GM18870 (cell line): ENCODE measurements at regions not wholly inside any gene's neighbourhood (a gene's known extent, or its start where the extent isn't known, plus 50 kb on each side); places are given as distances from the start of the nearest gene placed in this dataset.

Source experiments
- ATAC-seq: cut with Tn5 transposase; IDR thresholded peaks from one replicate; pipeline ENCODE4 v1.9.1; 2021; ENCODE audit warnings: moderate library complexity; ENCODE audit not compliant: unreplicated experiment

- ATAC-seq, result no peak
Observed at GRCh38 chr5:143761663-143762062, 50.3 kb upstream of the HMHB1 start.

- ATAC-seq, result no peak
Observed at GRCh38 chr5:143760755-143761154, 51.2 kb upstream of the HMHB1 start.

- peak; percentile 44 for ATAC-seq
Observed at GRCh38 chr5:143760131-143760505, 51.8 kb upstream of the HMHB1 start.

GRCh38 chr5:143759396-143760130 is 52.4 kb upstream of the HMHB1 start:
- no peak for ATAC-seq

- peak; percentile 72 for ATAC-seq
Observed at GRCh38 chr5:143758750-143759149, 53.2 kb upstream of the HMHB1 start.

GRCh38 chr5:143758015-143758414 is 53.9 kb upstream of the HMHB1 start:
- ATAC-seq, result no peak

- no peak for ATAC-seq
Observed at GRCh38 chr5:143757116-143757515, 54.8 kb upstream of the HMHB1 start.

- ATAC-seq, result no peak
Observed at GRCh38 chr5:143755966-143756365, 56.0 kb upstream of the HMHB1 start.

- no peak for ATAC-seq
Observed at GRCh38 chr5:143752165-143752850, 59.7 kb upstream of the HMHB1 start.

- ATAC-seq, result no peak
Observed at GRCh38 chr5:143751342-143751741, 60.6 kb upstream of the HMHB1 start.

- ATAC-seq, result no peak
Observed at GRCh38 chr5:143749581-143750205, 62.3 kb upstream of the HMHB1 start.

- ATAC-seq, result no peak
Observed at GRCh38 chr5:143748516-143748915, 63.4 kb upstream of the HMHB1 start.

GRCh38 chr5:143742951-143743350 is 69.0 kb upstream of the HMHB1 start:
- no peak for ATAC-seq

- no peak for ATAC-seq
Observed at GRCh38 chr5:143741421-143741820, 70.5 kb upstream of the HMHB1 start.

- no peak for ATAC-seq
Observed at GRCh38 chr5:143740956-143741355, 71.0 kb upstream of the HMHB1 start.

GRCh38 chr5:143739746-143740145 is 72.2 kb upstream of the HMHB1 start:
- ATAC-seq, result no peak

- ATAC-seq, result no peak
Observed at GRCh38 chr5:143738417-143739401, 73.3 kb upstream of the HMHB1 start.

GRCh38 chr5:143737062-143737461 is 74.9 kb upstream of the HMHB1 start:
- no peak for ATAC-seq

GRCh38 chr5:143734456-143734780 is 77.5 kb upstream of the HMHB1 start:
- ATAC-seq, result no peak

GRCh38 chr5:143733665-143734455 is 78.1 kb upstream of the HMHB1 start:
- no peak for ATAC-seq
